Vagina (tissue), 2 donors: ENCODE measurements at regions not wholly inside any gene's neighbourhood (a gene's known extent, or its start where the extent isn't known, plus 50 kb on each side); places are given as distances from the start of the nearest gene placed in this dataset.

Source experiments
- DNase-seq, 2 donors: peaks; one replicate each; pipeline ENCODE4 v3.0.0-alpha.2; 2017; ENCODE audit errors: extremely low spot score in 2 of 2
- H3K27ac ChIP-seq: fragments of 200-600 bp; sonication (generic); one replicate; pipeline ENCODE4 v1.5.1; 2019
- H3K27me3 ChIP-seq: fragments of 200-600 bp; sonication (generic); one replicate; pipeline ENCODE4 v1.5.1; 2019
- H3K36me3 ChIP-seq, 2 donors: fragments of 200-600 bp; sonication (generic); one replicate each; pipeline ENCODE4 v1.5.1; 2017 to 2019
- H3K4me1 ChIP-seq: fragments of 200-600 bp; sonication (generic); one replicate; pipeline ENCODE4 v1.5.1; 2019
- H3K4me3 ChIP-seq, 2 donors: fragments of 200-600 bp; sonication (generic); 1 replicate in 1 of 2; 2 replicates in 1 of 2; pipeline ENCODE4 v1.5.1; 2016 to 2019
- H3K9me3 ChIP-seq: fragments of 200-600 bp; sonication (generic); one replicate; pipeline ENCODE4 v1.5.1; 2019
- POLR2A ChIP-seq, 2 donors: fragments of 450-650 bp; IDR thresholded peaks; one replicate each; pipeline ENCODE4 v1.6.1; 2017; ENCODE audit warnings: antibody characterized with exemption in 2 of 2, mild to moderate bottlenecking in 2 of 2, moderate library complexity in 2 of 2
- POLR2AphosphoS5 ChIP-seq, 2 donors: sonication (generic); formaldehyde crosslinking; IDR thresholded peaks; one replicate each; pipeline ENCODE4 v1.9.0; 2017; ENCODE audit warnings: antibody characterized with exemption in 2 of 2, mild to moderate bottlenecking in 2 of 2, low read depth in 1 of 2; ENCODE audit not compliant: insufficient read depth in 1 of 2
- intact Hi-C: fragments of 100-400 bp; cut with DNase I; formaldehyde crosslinking; loops from one replicate; pipeline ENCODE4 v1.15.1; 2023
- TF ChIP-seq, protein P1 (sequence below), 3 experiments: fragments of 450-650 bp in 2 of 3; fragments of 200-600 bp in 1 of 3; sonication (generic) in 1 of 3; IDR thresholded peaks; one replicate each; pipeline ENCODE4 v1.5.1; 2017 to 2019; ENCODE audit warnings: antibody characterized with exemption in 3 of 3, mild to moderate bottlenecking in 2 of 3, moderate library complexity in 2 of 3

DNA sequence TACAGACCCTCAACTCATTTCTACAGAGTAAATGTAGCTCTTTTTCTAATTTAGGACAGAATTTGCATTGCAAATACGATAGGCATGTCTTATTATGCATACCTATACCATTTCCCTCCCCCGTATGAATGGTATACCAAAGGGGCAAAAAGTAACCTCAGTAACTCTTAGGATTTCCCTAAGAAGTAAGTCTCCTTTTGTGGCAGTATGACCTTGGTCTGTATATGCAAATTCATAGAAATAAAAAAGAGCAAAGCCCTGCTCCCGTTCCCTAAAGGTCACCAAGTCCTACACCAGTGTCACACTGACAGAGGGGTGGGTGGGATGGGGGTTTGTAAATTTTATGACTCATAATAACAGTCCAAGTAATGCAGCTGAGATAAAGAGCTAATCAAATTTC is 365.8 kb upstream of the CCDC196 start:
- no peaks in the 10 kb centered on the region for H3K27me3 ChIP-seq
- no peak overlapping the region for H3K27ac ChIP-seq
- no peak for DNase-seq
- no peaks in the 10 kb centered on the region for H3K36me3 ChIP-seq
- no peaks in the 10 kb centered on the region for H3K4me1 ChIP-seq
- intact Hi-C loops = no loop called here
- no peaks in the 10 kb centered on the region for H3K9me3 ChIP-seq
- TF ChIP-seq, protein P1, sequence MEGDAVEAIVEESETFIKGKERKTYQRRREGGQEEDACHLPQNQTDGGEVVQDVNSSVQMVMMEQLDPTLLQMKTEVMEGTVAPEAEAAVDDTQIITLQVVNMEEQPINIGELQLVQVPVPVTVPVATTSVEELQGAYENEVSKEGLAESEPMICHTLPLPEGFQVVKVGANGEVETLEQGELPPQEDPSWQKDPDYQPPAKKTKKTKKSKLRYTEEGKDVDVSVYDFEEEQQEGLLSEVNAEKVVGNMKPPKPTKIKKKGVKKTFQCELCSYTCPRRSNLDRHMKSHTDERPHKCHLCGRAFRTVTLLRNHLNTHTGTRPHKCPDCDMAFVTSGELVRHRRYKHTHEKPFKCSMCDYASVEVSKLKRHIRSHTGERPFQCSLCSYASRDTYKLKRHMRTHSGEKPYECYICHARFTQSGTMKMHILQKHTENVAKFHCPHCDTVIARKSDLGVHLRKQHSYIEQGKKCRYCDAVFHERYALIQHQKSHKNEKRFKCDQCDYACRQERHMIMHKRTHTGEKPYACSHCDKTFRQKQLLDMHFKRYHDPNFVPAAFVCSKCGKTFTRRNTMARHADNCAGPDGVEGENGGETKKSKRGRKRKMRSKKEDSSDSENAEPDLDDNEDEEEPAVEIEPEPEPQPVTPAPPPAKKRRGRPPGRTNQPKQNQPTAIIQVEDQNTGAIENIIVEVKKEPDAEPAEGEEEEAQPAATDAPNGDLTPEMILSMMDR (IDR thresholded peaks at IDR 0.05) = no peak
- no peak for TF ChIP-seq POLR2AphosphoS5 (IDR thresholded peaks at IDR 0.05; ENCODE audit: insufficient read depth in 1 of 2, low read depth in 1 of 2)
- no peak for TF ChIP-seq POLR2A (IDR thresholded peaks at IDR 0.05)
- no peak overlapping the region for H3K4me3 ChIP-seq

DNA sequence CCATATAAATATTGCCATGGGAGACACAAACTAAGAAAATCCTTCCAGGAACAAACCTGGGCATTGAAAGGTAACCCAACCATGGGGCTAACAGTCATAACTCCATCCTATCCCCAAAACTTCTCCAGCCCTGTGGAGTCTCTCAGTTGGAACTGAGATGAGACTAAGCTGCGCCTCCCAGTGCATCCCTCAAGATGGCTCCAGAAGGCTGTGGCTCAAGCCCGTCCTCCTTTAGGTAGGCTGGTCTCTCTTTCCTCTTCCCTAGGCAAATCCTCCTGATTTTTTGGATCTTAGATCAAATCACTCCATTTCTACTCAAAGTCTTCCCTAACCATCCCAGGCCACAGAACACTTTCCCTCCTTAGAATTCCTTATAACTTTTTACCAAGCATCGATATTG is 364.3 kb upstream of the CCDC196 start:
- H3K27ac ChIP-seq = no peak overlapping the region
- H3K4me1 ChIP-seq = no peaks in the 10 kb centered on the region
- no peaks in the 10 kb centered on the region for H3K36me3 ChIP-seq
- H3K4me3 ChIP-seq = no peak overlapping the region
- intact Hi-C loops = no loop called here
- DNase-seq = no peak
- no peak for TF ChIP-seq POLR2AphosphoS5 (IDR thresholded peaks at IDR 0.05; ENCODE audit: insufficient read depth in 1 of 2, low read depth in 1 of 2)
- no peaks in the 10 kb centered on the region for H3K9me3 ChIP-seq
- no peaks in the 10 kb centered on the region for H3K27me3 ChIP-seq

DNA sequence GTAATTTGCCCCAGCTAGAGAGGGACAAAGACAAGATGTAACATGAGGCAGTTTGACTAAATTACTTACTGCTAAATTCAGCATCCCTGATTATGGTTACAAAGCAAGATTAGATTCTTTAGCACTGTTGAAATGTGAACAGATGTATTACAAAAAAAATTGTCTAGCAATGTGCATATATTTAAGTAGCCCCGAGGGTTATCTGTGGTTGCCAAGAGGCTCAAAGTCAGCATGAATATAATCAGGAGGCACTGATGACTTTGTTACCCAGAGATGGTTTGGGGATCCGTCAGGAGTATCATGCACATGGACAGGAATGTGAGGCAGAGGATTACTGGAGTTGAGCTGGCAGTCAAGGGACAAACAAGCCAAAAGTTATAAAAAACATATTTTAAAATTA is 356.9 kb upstream of the CCDC196 start:
- Histone ChIP-seq H3K9me3 (no peaks in the 10 kb centered on the region), H3K27me3 (no peaks in the 10 kb centered on the region), H3K4me3 (no peak overlapping the region), H3K36me3 (no peaks in the 10 kb centered on the region), H3K4me1 (no peaks in the 10 kb centered on the region), H3K27ac (no peak overlapping the region)
- intact Hi-C loops = no loop called here
- TF ChIP-seq POLR2AphosphoS5 (IDR thresholded peaks at IDR 0.05; ENCODE audit: insufficient read depth in 1 of 2, low read depth in 1 of 2) = no peak
- TF ChIP-seq, protein P1 (IDR thresholded peaks at IDR 0.05) = no peak
- DNase-seq = no peak

DNA sequence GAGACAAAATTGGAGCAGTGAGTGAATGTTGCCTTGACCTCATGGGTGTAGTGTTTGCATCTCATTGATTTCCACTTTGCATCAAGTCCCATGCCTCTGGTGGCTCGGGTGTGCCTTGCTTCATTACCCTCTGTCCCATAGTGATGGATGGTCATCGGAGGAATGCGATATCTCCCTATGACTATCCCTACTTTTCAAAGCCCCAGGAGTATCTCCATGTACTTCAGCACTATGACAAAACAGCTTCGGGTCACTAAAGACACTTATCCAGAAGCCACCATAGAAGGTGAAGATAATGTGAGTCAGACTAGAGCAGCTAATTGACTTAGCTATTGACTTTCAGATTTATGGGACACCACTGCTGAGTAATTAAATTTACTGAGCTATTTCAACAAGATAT is 355.1 kb upstream of the CCDC196 start:
- TF ChIP-seq POLR2AphosphoS5 (IDR thresholded peaks at IDR 0.05; ENCODE audit: insufficient read depth in 1 of 2, low read depth in 1 of 2) (no peak), POLR2A (IDR thresholded peaks at IDR 0.05) (no peak)
- TF ChIP-seq, protein P1 (IDR thresholded peaks at IDR 0.05) = no peak
- H3K27me3 ChIP-seq = no peaks in the 10 kb centered on the region

DNA sequence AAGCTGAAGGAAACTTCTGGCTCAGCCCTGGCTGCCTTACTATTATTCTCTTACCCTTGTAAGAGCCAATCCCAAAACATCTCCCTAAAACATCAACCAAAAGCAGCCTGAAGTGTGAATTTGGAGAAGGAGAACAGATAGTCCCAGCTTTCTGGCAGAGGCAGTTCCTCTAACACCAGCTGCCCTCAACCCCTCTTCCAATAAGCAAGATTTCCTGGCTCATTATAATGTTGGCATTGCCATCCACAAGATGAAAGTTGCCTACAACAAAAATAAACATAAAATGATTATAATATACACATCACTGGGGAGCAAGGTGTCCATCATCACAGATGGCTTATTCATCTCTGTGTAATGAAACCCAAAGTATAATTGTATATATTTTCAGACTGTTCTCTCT is 352.5 kb upstream of the CCDC196 start:
- no peaks in the 10 kb centered on the region for H3K4me1 ChIP-seq
- no peak for DNase-seq
- H3K27me3 ChIP-seq = no peaks in the 10 kb centered on the region
- intact Hi-C loops = no loop called here
- no peak overlapping the region for H3K27ac ChIP-seq
- no peak overlapping the region for H3K4me3 ChIP-seq
- TF ChIP-seq, protein P1 (IDR thresholded peaks at IDR 0.05) = no peak
- TF ChIP-seq POLR2A (IDR thresholded peaks at IDR 0.05) = no peak
- TF ChIP-seq POLR2AphosphoS5 (IDR thresholded peaks at IDR 0.05; ENCODE audit: insufficient read depth in 1 of 2, low read depth in 1 of 2) = no peak
- H3K9me3 ChIP-seq = no peaks in the 10 kb centered on the region
- H3K36me3 ChIP-seq = no peaks in the 10 kb centered on the region

More for the DNA sequence above, 355.1 kb upstream of the CCDC196 start:
- no peak overlapping the region for H3K4me3 ChIP-seq
- H3K27ac ChIP-seq = no peak overlapping the region
- no peaks in the 10 kb centered on the region for H3K4me1 ChIP-seq
- no peak for DNase-seq
- no peaks in the 10 kb centered on the region for H3K9me3 ChIP-seq
- intact Hi-C loops = no loop called here
- H3K36me3 ChIP-seq = no peaks in the 10 kb centered on the region

DNA sequence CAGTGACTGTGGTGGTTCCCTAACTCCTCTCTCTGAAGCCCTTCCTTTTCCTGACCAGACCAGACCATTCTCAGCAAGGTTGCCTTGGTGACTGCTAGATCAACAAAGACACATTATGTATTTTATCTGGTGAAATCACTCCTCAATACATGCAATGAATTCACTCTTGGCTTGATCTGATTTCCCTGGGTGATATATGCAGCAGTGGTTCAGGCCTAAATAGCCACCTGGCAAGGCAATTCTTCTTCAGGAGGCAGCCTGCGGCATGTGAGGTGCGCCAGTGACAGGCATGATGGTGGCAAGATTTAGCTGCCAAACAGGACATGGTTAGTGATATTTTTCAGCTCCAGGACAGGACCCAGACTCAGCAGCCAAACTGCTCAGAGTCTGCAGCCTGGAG is 350.3 kb upstream of the CCDC196 start:
- DNase-seq = no peak
- no peak for TF ChIP-seq POLR2A (IDR thresholded peaks at IDR 0.05)
- TF ChIP-seq POLR2AphosphoS5 (IDR thresholded peaks at IDR 0.05; ENCODE audit: insufficient read depth in 1 of 2, low read depth in 1 of 2) = no peak
- TF ChIP-seq, protein P1 (IDR thresholded peaks at IDR 0.05) = no peak
- H3K4me1 ChIP-seq = no peaks in the 10 kb centered on the region
- H3K36me3 ChIP-seq = no peaks in the 10 kb centered on the region
- no peak overlapping the region for H3K4me3 ChIP-seq
- intact Hi-C loops = no loop called here
- no peak overlapping the region for H3K27ac ChIP-seq
- H3K9me3 ChIP-seq = no peaks in the 10 kb centered on the region
- no peaks in the 10 kb centered on the region for H3K27me3 ChIP-seq
